Liver (tissue), 8 donors: ENCODE measurements at regions not wholly inside any gene's neighbourhood (a gene's known extent, or its start where the extent isn't known, plus 50 kb on each side); places are given as distances from the start of the nearest gene placed in this dataset.

ENCODE experiments used
- DNase-seq: peaks from one replicate; pipeline ENCODE4 v3.0.0-alpha.2; 2017; ENCODE audit warnings: low spot score
- H3K27ac ChIP-seq, 2 donors: one replicate each; pipeline ENCODE4 v1.7.0; 2013; ENCODE audit warnings: inconsistent platforms in 2 of 2, low read length in 2 of 2, control low read depth in 1 of 2, low read depth in 1 of 2, mild to moderate bottlenecking in 1 of 2
- H3K27me3 ChIP-seq, 4 donors: one replicate each; pipeline versions ENCODE4 v1.6.1 to v1.7.0; 2013; ENCODE audit warnings: low read length in 3 of 4, inconsistent platforms in 1 of 4, mild to moderate bottlenecking in 1 of 4, moderate library complexity in 1 of 4; ENCODE audit not compliant: control insufficient read depth in 4 of 4, insufficient read depth in 4 of 4
- H3K36me3 ChIP-seq, 4 donors: one replicate each; pipeline versions ENCODE4 v1.6.1 to v1.7.0; 2013; ENCODE audit warnings: low read length in 3 of 4, mild to moderate bottlenecking in 3 of 4, low read depth in 1 of 4, moderate library complexity in 1 of 4; ENCODE audit not compliant: control insufficient read depth in 4 of 4, insufficient read depth in 3 of 4
- H3K4me1 ChIP-seq, 4 donors: one replicate each; pipeline versions ENCODE4 v1.6.1 to v1.7.0; 2013; ENCODE audit warnings: low read length in 3 of 4, mild to moderate bottlenecking in 3 of 4, moderate library complexity in 1 of 4; ENCODE audit not compliant: control insufficient read depth in 4 of 4, insufficient read depth in 4 of 4
- H3K4me3 ChIP-seq, 3 donors: one replicate each; pipeline versions ENCODE4 v1.6.1 to v1.7.0; 2013; ENCODE audit warnings: low read length in 3 of 3, control low read depth in 1 of 3, low read depth in 1 of 3, mild to moderate bottlenecking in 1 of 3
- H3K9ac ChIP-seq, 2 donors: one replicate each; pipeline ENCODE4 v1.7.0; 2013; ENCODE audit warnings: low read length in 2 of 2, mild to moderate bottlenecking in 2 of 2, moderate library complexity in 2 of 2, control low read depth in 1 of 2, low read depth in 1 of 2
- H3K9me3 ChIP-seq, 4 donors: one replicate each; pipeline versions ENCODE4 v1.6.1 to v1.7.0; 2013; ENCODE audit warnings: low read length in 3 of 4; ENCODE audit not compliant: control insufficient read depth in 4 of 4
- EGR1 ChIP-seq, 2 donors: IDR thresholded peaks; 2 replicates each; pipeline ENCODE4 v1.6.1; 2016 to 2018; ENCODE audit warnings: antibody characterized with exemption in 2 of 2, low read depth in 2 of 2
- FOXA1 ChIP-seq: IDR thresholded peaks from 2 replicates; pipeline ENCODE4 v1.6.1; 2016; ENCODE audit warnings: antibody characterized with exemption
- FOXA2 ChIP-seq: IDR thresholded peaks from 2 replicates; pipeline ENCODE4 v1.6.1; 2016; ENCODE audit warnings: antibody characterized with exemption
- GABPA ChIP-seq, 2 donors: IDR thresholded peaks in 1 of 2; conservative IDR thresholded peaks in 1 of 2; 2 replicates each; pipeline ENCODE4 v1.6.1; 2016; ENCODE audit warnings: antibody characterized with exemption in 2 of 2, mild to moderate bottlenecking in 1 of 2, moderate library complexity in 1 of 2
- HNF4A ChIP-seq, 2 donors: conservative IDR thresholded peaks; 2 replicates each; pipeline ENCODE4 v1.6.1; 2016; ENCODE audit warnings: antibody characterized with exemption in 2 of 2, mild to moderate bottlenecking in 2 of 2
- HNF4G ChIP-seq: IDR thresholded peaks from 2 replicates; pipeline ENCODE4 v1.6.1; 2016; ENCODE audit warnings: antibody characterized with exemption
- JUND ChIP-seq, 2 donors: IDR thresholded peaks; 2 replicates each; pipeline ENCODE4 v1.6.1; 2016; ENCODE audit warnings: antibody characterized with exemption in 2 of 2
- NR2F2 ChIP-seq: IDR thresholded peaks from 2 replicates; pipeline ENCODE4 v1.6.1; 2016; ENCODE audit warnings: antibody characterized with exemption
- RAD21 ChIP-seq, 2 donors: IDR thresholded peaks; 2 replicates each; pipeline ENCODE4 v1.6.1; 2016; ENCODE audit warnings: antibody characterized with exemption in 2 of 2, mild to moderate bottlenecking in 2 of 2
- RXRA ChIP-seq, 2 donors: IDR thresholded peaks; 2 replicates each; pipeline ENCODE4 v1.6.1; 2017 to 2018; ENCODE audit warnings: antibody characterized with exemption in 2 of 2, mild to moderate bottlenecking in 1 of 2
- SP1 ChIP-seq: IDR thresholded peaks from 2 replicates; pipeline ENCODE4 v1.6.1; 2018; ENCODE audit warnings: antibody characterized with exemption, mild to moderate bottlenecking
- TAF1 ChIP-seq: conservative IDR thresholded peaks from 2 replicates; pipeline ENCODE4 v1.6.1; 2016; ENCODE audit warnings: antibody characterized with exemption, mild to moderate bottlenecking
- YY1 ChIP-seq: IDR thresholded peaks from 2 replicates; pipeline ENCODE4 v1.6.1; 2016; ENCODE audit warnings: antibody characterized with exemption, mild to moderate bottlenecking
- whole genome bisulfite sequencing: extraction: QIAGEN DNeasy Blood & Tissue Kit; methylation state at CpG from one replicate; pipeline ENCODE4 v1.1.7; 2013; 5-methylcytosine and 5-hydroxymethylcytosine counted together
- TF ChIP-seq, protein P1 (sequence below): IDR thresholded peaks from 2 replicates; pipeline ENCODE4 v1.6.1; 2016; ENCODE audit warnings: antibody characterized with exemption, mild to moderate bottlenecking
- TF ChIP-seq, protein P2 (sequence below): IDR thresholded peaks from 2 replicates; pipeline ENCODE4 v1.6.1; 2016; ENCODE audit warnings: antibody characterized with exemption
- TF ChIP-seq, protein P3 (sequence below): IDR thresholded peaks from 2 replicates; pipeline ENCODE4 v1.6.1; 2016; ENCODE audit warnings: antibody characterized with exemption
- TF ChIP-seq, protein P4 (sequence below): fragments of 150-350 bp; IDR thresholded peaks from 2 replicates; pipeline ENCODE4 v1.5.1; 2017; ENCODE audit warnings: improper control_type of control experiment, low read depth, low read length; ENCODE audit not compliant: missing input control
- TF ChIP-seq, protein P5 (sequence below): IDR thresholded peaks from 2 replicates; pipeline ENCODE4 v1.6.1; 2016; ENCODE audit warnings: antibody characterized with exemption
- donor health status: healthy.
- donor health status: healthy.
- donor health status: healthy.
- donor health status: healthy.
- donor health status: healthy.

DNA sequence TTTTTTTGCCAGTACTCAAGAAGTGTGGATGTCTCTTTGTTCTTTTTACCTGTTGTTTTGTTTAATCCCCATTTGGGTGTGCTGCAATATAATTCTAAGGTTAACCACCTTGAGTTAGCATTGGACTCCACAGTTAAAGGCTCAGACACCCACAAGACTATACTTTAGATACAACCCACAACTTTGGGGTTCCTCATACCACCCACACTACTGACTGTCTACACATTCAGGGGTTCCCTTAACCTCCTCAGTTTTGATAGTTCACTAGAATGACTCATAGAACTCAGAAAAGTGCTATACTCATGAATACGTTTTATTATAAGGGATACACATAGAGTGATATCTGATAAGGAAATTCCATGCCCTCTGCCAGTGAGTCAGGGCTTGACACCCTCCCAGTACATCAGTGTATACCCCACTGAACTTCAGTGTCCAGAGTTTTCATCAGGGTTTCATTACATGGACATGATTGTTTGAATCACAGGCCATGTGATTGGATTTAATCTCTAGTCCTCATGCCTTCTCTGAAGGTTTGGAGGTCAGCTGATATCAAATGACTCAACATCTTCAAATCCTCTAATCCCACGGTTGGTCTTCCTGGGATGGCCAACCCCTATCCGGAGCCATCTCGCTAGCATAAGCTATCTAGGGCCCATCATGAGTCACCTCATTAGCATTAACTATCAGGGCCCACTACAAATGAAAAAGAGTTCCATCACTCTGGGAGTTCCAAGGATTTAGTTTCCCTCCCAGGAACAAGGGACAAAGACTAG, 357.7 kb upstream of the EMCN start:
- H3K9me3 ChIP-seq = no peaks in the 10 kb centered on the region
- WGBS = 89% methylated on average over 4 of the region's 4 CpGs
- H3K36me3 ChIP-seq = no peaks in the 10 kb centered on the region
- no peaks in the 10 kb centered on the region for H3K4me1 ChIP-seq
- no peak overlapping the region for H3K4me3 ChIP-seq
- no peak overlapping the region for H3K27ac ChIP-seq
- H3K9ac ChIP-seq = no peak overlapping the region
- no peaks in the 10 kb centered on the region for H3K27me3 ChIP-seq
- TF ChIP-seq, protein P1, sequence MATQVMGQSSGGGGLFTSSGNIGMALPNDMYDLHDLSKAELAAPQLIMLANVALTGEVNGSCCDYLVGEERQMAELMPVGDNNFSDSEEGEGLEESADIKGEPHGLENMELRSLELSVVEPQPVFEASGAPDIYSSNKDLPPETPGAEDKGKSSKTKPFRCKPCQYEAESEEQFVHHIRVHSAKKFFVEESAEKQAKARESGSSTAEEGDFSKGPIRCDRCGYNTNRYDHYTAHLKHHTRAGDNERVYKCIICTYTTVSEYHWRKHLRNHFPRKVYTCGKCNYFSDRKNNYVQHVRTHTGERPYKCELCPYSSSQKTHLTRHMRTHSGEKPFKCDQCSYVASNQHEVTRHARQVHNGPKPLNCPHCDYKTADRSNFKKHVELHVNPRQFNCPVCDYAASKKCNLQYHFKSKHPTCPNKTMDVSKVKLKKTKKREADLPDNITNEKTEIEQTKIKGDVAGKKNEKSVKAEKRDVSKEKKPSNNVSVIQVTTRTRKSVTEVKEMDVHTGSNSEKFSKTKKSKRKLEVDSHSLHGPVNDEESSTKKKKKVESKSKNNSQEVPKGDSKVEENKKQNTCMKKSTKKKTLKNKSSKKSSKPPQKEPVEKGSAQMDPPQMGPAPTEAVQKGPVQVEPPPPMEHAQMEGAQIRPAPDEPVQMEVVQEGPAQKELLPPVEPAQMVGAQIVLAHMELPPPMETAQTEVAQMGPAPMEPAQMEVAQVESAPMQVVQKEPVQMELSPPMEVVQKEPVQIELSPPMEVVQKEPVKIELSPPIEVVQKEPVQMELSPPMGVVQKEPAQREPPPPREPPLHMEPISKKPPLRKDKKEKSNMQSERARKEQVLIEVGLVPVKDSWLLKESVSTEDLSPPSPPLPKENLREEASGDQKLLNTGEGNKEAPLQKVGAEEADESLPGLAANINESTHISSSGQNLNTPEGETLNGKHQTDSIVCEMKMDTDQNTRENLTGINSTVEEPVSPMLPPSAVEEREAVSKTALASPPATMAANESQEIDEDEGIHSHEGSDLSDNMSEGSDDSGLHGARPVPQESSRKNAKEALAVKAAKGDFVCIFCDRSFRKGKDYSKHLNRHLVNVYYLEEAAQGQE = no peak
- TF ChIP-seq YY1 = no peak
- TF ChIP-seq NR2F2 = no peak
- no peak for TF ChIP-seq FOXA2
- TF ChIP-seq, protein P2, sequence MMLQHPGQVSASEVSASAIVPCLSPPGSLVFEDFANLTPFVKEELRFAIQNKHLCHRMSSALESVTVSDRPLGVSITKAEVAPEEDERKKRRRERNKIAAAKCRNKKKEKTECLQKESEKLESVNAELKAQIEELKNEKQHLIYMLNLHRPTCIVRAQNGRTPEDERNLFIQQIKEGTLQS = no peak
- TF ChIP-seq HNF4A (conservative IDR thresholded peaks at IDR 0.05) = no peak
- no peak for TF ChIP-seq SP1
- TF ChIP-seq, protein P3, sequence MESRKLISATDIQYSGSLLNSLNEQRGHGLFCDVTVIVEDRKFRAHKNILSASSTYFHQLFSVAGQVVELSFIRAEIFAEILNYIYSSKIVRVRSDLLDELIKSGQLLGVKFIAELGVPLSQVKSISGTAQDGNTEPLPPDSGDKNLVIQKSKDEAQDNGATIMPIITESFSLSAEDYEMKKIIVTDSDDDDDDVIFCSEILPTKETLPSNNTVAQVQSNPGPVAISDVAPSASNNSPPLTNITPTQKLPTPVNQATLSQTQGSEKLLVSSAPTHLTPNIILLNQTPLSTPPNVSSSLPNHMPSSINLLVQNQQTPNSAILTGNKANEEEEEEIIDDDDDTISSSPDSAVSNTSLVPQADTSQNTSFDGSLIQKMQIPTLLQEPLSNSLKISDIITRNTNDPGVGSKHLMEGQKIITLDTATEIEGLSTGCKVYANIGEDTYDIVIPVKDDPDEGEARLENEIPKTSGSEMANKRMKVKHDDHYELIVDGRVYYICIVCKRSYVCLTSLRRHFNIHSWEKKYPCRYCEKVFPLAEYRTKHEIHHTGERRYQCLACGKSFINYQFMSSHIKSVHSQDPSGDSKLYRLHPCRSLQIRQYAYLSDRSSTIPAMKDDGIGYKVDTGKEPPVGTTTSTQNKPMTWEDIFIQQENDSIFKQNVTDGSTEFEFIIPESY = no peak
- no peak for TF ChIP-seq FOXA1
- no peak for TF ChIP-seq RXRA (IDR thresholded peaks at IDR 0.05)
- no peak for TF ChIP-seq JUND (IDR thresholded peaks at IDR 0.05)
- TF ChIP-seq EGR1 (IDR thresholded peaks at IDR 0.05; ENCODE audit: low read depth in 2 of 2) = no peak
- no peak for TF ChIP-seq HNF4G
- no peak for TF ChIP-seq RAD21 (IDR thresholded peaks at IDR 0.05)
- TF ChIP-seq, protein P4, sequence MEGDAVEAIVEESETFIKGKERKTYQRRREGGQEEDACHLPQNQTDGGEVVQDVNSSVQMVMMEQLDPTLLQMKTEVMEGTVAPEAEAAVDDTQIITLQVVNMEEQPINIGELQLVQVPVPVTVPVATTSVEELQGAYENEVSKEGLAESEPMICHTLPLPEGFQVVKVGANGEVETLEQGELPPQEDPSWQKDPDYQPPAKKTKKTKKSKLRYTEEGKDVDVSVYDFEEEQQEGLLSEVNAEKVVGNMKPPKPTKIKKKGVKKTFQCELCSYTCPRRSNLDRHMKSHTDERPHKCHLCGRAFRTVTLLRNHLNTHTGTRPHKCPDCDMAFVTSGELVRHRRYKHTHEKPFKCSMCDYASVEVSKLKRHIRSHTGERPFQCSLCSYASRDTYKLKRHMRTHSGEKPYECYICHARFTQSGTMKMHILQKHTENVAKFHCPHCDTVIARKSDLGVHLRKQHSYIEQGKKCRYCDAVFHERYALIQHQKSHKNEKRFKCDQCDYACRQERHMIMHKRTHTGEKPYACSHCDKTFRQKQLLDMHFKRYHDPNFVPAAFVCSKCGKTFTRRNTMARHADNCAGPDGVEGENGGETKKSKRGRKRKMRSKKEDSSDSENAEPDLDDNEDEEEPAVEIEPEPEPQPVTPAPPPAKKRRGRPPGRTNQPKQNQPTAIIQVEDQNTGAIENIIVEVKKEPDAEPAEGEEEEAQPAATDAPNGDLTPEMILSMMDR = no peak
- TF ChIP-seq, protein P5, sequence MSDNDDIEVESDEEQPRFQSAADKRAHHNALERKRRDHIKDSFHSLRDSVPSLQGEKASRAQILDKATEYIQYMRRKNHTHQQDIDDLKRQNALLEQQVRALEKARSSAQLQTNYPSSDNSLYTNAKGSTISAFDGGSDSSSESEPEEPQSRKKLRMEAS = no peak
- TF ChIP-seq TAF1 = no peak
- no peak for TF ChIP-seq GABPA (IDR thresholded peaks at IDR 0.05 in 1 of 2, conservative IDR thresholded peaks at IDR 0.05 in 1 of 2)
- no peak for DNase-seq
